Urinary bladder (tissue), 3 donors: ENCODE measurements at regions not wholly inside any gene's neighbourhood (a gene's known extent, or its start where the extent isn't known, plus 50 kb on each side); places are given as distances from the start of the nearest gene placed in this dataset.
"Not testable (repeated sequence)": the region's sequence is repeated elsewhere in the genome, so short reads cannot be mapped to it uniquely, and the experiment has no call there.

Experiments
- DNase-seq: peaks from one replicate; pipeline ENCODE4 v3.0.0-alpha.2; 2015; ENCODE audit errors: extremely low spot score
- H3K27ac ChIP-seq: one replicate; pipeline ENCODE4 v1.5.1; 2013; ENCODE audit warnings: low read depth, mild to moderate bottlenecking, moderate library complexity
- H3K36me3 ChIP-seq: one replicate; pipeline ENCODE4 v1.6.1; 2013; ENCODE audit warnings: mild to moderate bottlenecking, moderate library complexity; ENCODE audit not compliant: insufficient read depth
- H3K4me1 ChIP-seq: one replicate; pipeline ENCODE4 v1.6.1; 2013; ENCODE audit warnings: mild to moderate bottlenecking, moderate library complexity; ENCODE audit not compliant: insufficient read depth
- H3K4me3 ChIP-seq: one replicate; pipeline ENCODE4 v1.5.1; 2013; ENCODE audit warnings: low read depth, low read length
- WGBS: extraction: QIAGEN DNeasy Blood & Tissue Kit; methylation state at CpG from one replicate; pipeline ENCODE4 v1.1.7; 2013; 5-methylcytosine and 5-hydroxymethylcytosine counted together
- donor health status: healthy with polysubstance abuse.
- donor health status: healthy.

DNA sequence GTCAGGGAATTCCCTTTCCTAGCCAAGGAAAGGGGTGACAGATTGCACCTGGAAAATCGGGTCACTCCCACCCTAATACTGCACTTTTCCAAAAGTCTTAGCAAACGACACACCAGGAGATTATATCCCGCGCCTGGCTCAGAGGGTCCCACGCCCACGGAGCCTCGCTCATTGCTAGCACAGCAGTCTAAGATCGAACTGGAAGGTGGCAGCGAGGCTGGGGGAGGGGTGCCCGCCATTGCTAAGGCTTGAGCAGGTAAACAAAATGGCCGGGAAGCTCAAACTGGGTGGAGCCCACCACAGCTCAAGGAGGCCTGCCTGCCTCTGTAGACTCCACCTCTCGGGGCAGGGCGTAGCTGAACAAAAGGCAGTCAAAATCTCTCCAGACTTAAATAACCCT, 440.2 kb upstream of the PHF14 start:
- not testable (repeated sequence) for H3K27ac ChIP-seq, H3K36me3 ChIP-seq, H3K4me3 ChIP-seq, DNase-seq, H3K4me1 ChIP-seq
- 85% methylated on average over 13 of the region's 13 CpGs for WGBS

DNA sequence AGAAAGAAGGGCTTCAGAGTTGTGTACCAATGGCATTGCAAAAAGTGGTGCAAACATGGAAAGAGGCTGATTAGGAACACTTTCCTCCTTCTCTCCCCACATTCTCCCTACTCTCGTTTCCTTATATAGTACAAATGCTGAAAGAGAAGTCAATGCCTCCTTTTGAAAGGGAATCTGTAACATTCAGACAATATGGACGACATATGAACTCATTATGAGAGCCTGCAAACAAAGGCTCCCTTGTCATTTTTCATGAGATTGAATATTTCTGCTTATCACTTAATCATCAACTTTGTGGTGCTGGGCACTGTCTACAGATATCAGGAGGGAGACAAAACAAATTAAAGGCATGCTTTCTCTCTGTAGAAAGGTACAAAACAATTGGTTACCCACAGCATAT, 437.1 kb upstream of the PHF14 start:
- 50% methylated on average over 2 of the region's 2 CpGs for WGBS
- Histone ChIP-seq H3K4me3 (no peak overlapping the region), H3K27ac (no peak overlapping the region), H3K4me1 (no peaks in the 10 kb centered on the region), H3K36me3 (no peaks in the 10 kb centered on the region)
- no peak for DNase-seq

DNA sequence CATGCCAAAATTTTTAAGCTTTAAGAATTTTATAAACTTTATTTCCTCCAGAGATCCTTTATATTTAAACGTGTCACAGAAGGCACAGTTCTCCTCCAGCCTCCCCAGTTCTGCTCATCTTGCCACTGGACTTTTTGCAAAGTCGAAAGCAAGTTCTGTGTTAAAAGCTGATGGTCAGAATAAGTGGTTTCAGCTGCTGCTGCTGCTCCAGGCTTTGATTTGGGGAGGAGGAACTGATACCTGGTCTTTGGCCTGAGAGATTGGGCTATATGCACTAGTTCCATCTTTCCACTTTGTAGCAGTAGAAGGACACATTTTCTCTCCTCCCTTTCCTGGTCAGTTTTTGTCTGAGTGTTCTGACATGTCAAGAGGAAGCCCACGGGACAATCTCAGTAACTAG, 435.9 kb upstream of the PHF14 start:
- no peak for DNase-seq
- no peaks in the 10 kb centered on the region for H3K4me1 ChIP-seq
- WGBS: 68% methylated on average over 3 of the region's 3 CpGs
- H3K27ac ChIP-seq: no peak overlapping the region
- no peaks in the 10 kb centered on the region for H3K36me3 ChIP-seq
- H3K4me3 ChIP-seq: no peak overlapping the region

DNA sequence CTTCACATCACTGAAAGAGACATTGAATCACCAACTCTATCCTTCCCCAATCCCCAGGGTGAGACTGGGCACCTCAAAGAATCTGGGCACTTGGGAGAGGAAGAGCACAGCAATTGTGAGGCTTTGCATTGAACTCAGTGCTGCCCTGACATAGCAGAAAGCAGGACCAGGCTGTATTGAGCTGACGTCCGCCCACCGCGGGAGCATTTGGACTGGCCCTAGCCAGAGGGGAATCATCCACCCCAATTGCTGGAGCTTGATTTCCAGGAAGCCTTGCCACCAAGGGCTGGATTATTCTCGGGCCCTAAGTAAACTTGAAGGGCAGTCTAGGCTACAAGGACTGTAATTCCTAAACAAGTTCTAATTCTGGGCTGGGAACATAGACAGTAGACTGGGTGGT, 416.3 kb upstream of the PHF14 start:
- no peak overlapping the region for H3K27ac ChIP-seq
- 94% methylated on average over 5 of the region's 5 CpGs for WGBS
- DNase-seq: no peak
- no peaks in the 10 kb centered on the region for H3K36me3 ChIP-seq
- H3K4me1 ChIP-seq: no peaks in the 10 kb centered on the region
- H3K4me3 ChIP-seq: no peak overlapping the region

DNA sequence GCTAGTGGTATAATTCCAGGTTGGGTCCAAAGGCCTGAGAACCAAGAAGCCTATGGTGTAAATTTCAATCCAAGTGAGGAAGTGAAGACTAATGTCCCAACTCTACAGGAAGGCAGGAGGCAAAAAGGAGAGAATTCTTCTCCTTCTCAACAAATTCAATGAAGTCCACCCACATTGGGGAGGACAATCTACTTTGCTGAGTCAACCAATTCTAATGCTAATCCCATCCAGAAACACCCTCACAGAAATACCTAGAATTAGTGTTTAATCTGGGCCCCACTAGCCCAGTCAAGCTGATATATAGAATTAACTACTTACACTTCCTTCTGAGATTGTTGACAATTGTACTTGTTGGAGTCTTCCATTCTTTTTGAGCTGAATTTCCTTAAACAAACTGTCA, 413.2 kb upstream of the PHF14 start:
- Histone ChIP-seq H3K4me1 (no peaks in the 10 kb centered on the region), H3K36me3 (no peaks in the 10 kb centered on the region), H3K27ac (no peak overlapping the region), H3K4me3 (no peak overlapping the region)
- DNase-seq: no peak

DNA sequence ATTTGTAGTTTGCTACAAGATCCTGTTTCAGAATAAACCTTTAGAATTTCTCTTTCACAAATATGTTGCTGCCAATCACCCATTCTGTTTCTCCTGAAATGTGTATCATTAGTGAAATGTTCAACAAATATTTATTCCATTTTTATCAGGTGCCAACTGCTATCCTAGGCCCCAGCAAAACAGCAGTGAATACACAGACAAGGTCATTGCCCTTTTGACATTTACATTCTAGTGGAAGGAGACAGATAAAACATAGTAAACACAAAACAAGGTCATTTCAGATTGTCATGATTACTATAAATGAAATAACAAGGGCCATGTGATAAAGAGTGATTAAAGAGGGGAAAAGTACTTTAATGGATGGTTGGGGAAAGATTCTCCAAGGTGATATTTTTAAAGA, 404.8 kb upstream of the PHF14 start:
- no peak overlapping the region for H3K4me3 ChIP-seq
- no peaks in the 10 kb centered on the region for H3K4me1 ChIP-seq
- DNase-seq: no peak
- H3K36me3 ChIP-seq: no peaks in the 10 kb centered on the region
- H3K27ac ChIP-seq: no peak overlapping the region

DNA sequence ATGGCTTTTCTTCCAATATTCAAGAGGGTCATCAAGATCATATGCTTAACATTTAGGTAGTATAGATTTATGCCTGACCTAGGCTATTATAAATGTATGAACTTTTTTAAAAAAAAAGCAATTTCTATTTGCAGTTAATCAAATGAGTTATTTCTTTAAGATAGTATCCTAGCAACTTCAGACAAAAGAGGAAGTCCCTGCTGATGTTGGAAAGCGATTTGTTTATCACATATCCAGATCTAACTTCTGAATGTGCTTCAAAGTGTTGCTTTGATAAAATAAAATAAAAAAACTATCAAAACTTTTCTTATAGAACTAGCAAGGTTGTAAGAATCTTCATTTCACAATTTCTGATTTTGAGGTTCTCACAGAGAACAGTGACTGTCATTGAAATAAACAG, 401.9 kb upstream of the PHF14 start:
- no peak overlapping the region for H3K27ac ChIP-seq
- H3K4me1 ChIP-seq: no peaks in the 10 kb centered on the region
- H3K36me3 ChIP-seq: no peaks in the 10 kb centered on the region
- DNase-seq: no peak
- no peak overlapping the region for H3K4me3 ChIP-seq
- 10% methylated on average over 1 of the region's 1 CpG for WGBS

DNA sequence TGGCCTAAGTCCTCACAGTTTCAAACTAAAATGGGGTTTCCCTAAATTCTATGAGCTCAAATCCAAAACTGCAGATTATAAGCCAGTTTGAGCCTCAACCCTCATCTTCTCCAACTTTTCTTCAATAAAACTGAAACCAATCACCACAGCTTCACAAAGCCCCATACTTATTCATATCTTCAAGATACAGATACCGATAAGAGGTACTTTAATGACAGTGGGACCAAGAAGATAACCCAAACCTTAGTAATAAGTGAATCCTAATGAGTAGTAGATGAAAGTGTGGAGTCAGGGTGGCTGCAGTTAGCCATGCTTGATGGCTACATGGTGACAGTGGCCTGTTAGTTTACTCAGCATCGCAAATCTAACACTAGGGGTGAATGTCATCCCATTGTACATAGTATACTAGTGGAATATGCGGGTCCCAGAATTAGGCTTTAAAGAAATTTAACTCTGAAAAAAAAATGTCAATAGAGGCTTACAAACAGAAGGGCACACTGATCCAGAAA, 395.8 kb upstream of the PHF14 start:
- H3K4me1 ChIP-seq: no peaks in the 10 kb centered on the region
- H3K4me3 ChIP-seq: no peak overlapping the region
- DNase-seq: no peak
- H3K27ac ChIP-seq: no peak overlapping the region
- 95% methylated on average over 3 of the region's 3 CpGs for WGBS
- H3K36me3 ChIP-seq: no peaks in the 10 kb centered on the region

DNA sequence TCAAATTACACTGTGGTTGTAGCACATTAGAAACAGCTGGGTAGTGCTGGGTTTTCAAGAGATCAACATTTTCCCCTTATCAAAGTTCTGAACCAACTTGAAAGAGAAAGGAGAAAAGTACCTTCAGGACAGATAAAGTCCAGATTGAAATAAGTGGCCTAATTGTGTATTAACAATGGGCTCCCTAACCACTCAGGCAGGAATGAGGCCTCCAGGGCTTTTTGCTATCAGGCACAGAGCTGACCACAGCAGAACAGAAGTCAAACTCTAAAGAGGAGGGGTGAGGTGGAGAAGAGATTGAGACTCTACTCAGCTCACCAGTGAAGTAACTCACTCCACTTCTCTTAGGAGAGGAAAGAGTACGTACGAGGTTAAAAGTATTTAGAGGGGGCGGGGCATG, 394.1 kb upstream of the PHF14 start:
- no peaks in the 10 kb centered on the region for H3K36me3 ChIP-seq
- H3K4me1 ChIP-seq: no peaks in the 10 kb centered on the region
- no peak overlapping the region for H3K27ac ChIP-seq
- WGBS: 71% methylated on average over 3 of the region's 3 CpGs
- DNase-seq: no peak
- no peak overlapping the region for H3K4me3 ChIP-seq

DNA sequence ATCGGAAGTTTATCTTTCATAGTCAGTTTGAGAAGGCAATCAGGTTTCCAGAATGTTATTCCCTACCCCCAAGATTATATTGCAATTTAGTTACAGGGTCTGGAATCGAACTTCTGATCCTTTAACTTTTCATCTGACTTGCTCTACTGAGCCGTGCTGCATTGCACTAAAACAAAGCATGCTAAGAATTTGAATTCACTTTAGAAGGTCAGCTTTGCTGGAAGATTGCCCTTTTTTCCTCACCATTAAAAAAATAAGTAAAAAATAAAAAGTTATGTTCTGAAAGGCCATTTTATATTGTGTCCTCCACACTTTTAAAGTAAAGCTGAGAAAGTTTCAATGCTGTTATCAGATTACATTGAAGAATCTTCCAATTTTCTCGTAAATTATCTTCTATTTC, 388.8 kb upstream of the PHF14 start:
- DNase-seq: no peak
- no peak overlapping the region for H3K4me3 ChIP-seq
- H3K27ac ChIP-seq: no peak overlapping the region
- no peaks in the 10 kb centered on the region for H3K4me1 ChIP-seq
- no peaks in the 10 kb centered on the region for H3K36me3 ChIP-seq
- 47% methylated on average over 4 of the region's 4 CpGs for WGBS

DNA sequence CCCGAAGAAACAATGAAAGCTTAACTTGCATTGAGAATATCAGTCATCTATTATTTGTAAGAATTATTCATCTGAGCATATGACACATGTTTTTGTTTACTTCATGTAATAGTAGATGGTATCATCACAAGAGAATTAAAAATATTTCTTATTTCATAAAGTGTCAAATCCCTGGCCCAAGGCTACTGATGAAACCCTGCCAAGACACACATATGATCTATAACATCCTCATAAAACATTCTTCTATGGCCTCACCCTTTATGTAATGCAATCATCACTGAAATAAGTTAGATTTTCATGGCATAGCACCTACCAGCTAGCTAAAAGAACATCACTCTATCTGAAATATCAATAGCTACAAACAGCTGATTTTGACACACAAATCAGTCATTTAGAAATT, 385.6 kb upstream of the PHF14 start:
- WGBS: 86% methylated on average over 1 of the region's 1 CpG
- no peak overlapping the region for H3K27ac ChIP-seq
- no peaks in the 10 kb centered on the region for H3K36me3 ChIP-seq
- no peaks in the 10 kb centered on the region for H3K4me1 ChIP-seq
- H3K4me3 ChIP-seq: no peak overlapping the region
- no peak for DNase-seq

DNA sequence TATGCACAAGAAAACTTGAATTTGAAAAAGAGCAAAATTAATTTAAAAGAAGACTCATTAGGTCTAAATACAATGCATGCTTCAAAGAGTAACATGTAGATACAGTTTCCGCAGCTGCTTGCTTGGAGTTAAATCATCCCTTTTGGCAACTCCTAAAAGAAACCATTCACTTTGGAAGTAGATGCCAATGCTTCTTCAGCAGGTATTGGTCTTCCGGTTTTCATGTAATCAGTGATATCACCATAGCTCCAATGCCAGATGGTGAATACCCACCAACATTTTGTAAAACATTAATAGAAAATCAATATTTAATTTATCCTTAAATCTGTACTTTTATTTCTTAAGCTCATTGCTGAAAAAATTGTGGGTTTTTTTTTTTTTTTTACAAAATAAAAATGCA, 381.1 kb upstream of the PHF14 start:
- Histone ChIP-seq H3K4me3 (no peak overlapping the region), H3K27ac (no peak overlapping the region), H3K4me1 (no peaks in the 10 kb centered on the region), H3K36me3 (no peaks in the 10 kb centered on the region)
- DNase-seq: no peak
- WGBS: 92% methylated on average over 2 of the region's 2 CpGs

DNA sequence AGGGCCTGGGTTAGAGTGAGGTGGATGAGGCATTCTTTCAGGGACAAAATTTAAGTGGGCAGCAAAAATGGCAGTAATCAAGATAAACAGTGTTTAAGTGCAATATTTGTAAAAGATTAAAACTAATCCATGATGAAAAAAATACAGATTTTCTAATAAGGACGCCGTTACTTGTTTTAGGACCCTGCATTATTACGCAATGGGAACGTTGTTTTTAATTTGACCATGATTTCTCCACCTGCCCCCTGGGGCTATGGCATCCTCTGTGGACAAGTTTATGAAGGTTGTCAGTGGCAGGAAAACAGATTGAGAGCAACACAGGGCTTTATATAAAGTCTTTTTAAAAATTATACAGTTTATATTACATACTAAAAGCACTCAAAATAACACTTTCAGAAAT, 380.6 kb upstream of the PHF14 start:
- WGBS: 73% methylated on average over 4 of the region's 4 CpGs
- Histone ChIP-seq H3K4me1 (no peaks in the 10 kb centered on the region), H3K4me3 (no peak overlapping the region), H3K36me3 (no peaks in the 10 kb centered on the region), H3K27ac (no peak overlapping the region)
- DNase-seq: no peak

DNA sequence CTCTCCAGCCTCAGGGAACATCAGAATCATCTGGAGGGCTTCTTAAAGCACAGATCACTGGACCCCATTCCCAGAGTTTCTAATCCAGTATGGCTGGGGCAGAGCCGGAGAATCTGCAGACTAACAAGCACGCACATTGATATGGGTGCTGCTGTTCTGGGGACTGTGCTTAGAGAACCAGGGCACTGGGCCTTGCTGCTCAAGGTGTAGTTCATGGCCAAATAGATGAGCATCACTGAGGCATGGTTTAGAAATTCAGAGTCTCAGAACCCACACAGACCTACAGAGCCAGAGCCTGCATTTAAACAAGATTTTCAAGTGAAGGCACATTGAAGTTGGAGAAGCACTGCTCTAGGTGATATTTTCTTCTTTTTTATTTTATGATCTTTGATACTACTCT, 376.8 kb upstream of the PHF14 start:
- Histone ChIP-seq H3K4me3 (no peak overlapping the region), H3K4me1 (no peaks in the 10 kb centered on the region), H3K27ac (no peak overlapping the region), H3K36me3 (no peaks in the 10 kb centered on the region)
- WGBS: 96% methylated on average over 2 of the region's 2 CpGs
- DNase-seq: no peak

DNA sequence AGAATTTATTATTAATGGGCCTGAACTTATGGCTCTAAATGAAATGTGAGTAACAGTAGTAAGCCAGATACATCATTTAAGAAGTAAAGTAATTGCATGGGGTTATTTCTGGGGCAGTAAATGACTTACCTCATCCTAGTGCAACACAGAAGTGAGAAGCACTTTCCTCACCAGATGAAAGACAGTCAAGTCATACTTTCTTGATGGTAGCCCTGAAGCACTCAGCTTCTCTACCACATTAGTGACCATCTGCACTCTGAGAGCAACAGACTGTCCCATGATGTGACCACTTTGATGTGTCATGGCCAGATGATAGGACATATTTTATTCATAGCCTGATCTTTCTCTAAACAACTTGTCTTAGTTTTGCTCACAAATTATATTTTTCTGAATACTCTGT, 369.5 kb upstream of the PHF14 start:
- DNase-seq: no peak
- no peaks in the 10 kb centered on the region for H3K4me1 ChIP-seq
- no peak overlapping the region for H3K27ac ChIP-seq
- H3K36me3 ChIP-seq: no peaks in the 10 kb centered on the region
- no peak overlapping the region for H3K4me3 ChIP-seq
